Activated CD4-positive, alpha-beta T cell treated with anti-CD3 and anti-CD28 coated beads for 36 hours (primary cell): ENCODE measurements at regions not wholly inside any gene's neighbourhood (a gene's known extent, or its start where the extent isn't known, plus 50 kb on each side); places are given as distances from the start of the nearest gene placed in this dataset.

Experiments used
- ATAC-seq: fragments of 200-7000 bp; cut with Tn5 transposase; one replicate; pipeline ENCODE4 v1.10.0; 2021; ENCODE audit warnings: mild to moderate bottlenecking, moderate library complexity
- CTCF ChIA-PET: fragments of 350-600 bp; sonication (Branson Sonifier 250); formaldehyde crosslinking; loops from one replicate; lab custom pipeline; 2021; ENCODE audit warnings: antibody characterized with exemption; lab: Charles Lee
- POLR2A ChIA-PET: fragments of 350-600 bp; sonication (Branson Sonifier 250); formaldehyde crosslinking; loops from one replicate; lab custom pipeline; 2021; ENCODE audit warnings: antibody characterized with exemption, inconsistent platforms; lab: Charles Lee
- DNase-seq: peaks from one replicate; pipeline ENCODE4 v3.0.0-alpha.2; 2020
- H3K27ac Mint-ChIP-seq: one replicate; pipeline ENCODE4 v1.8.0; 2021; ENCODE audit warnings: mixed read lengths
- H3K27me3 Mint-ChIP-seq: one replicate; pipeline ENCODE4 v1.8.0; 2021; ENCODE audit warnings: mixed read lengths
- H3K36me3 Mint-ChIP-seq: one replicate; pipeline ENCODE4 v1.8.0; 2021; ENCODE audit warnings: low read depth, mixed read lengths
- H3K4me1 Mint-ChIP-seq: one replicate; pipeline ENCODE4 v1.8.0; 2021; ENCODE audit warnings: mixed read lengths
- H3K4me3 Mint-ChIP-seq: one replicate; pipeline ENCODE4 v1.8.0; 2021; ENCODE audit warnings: mild to moderate bottlenecking, moderate library complexity, mixed read lengths
- H3K9me3 Mint-ChIP-seq: one replicate; pipeline ENCODE4 v1.8.0; 2021; ENCODE audit warnings: low read depth, mixed read lengths
- intact Hi-C, 2 experiments: fragments of 100-400 bp; cut with DNase I in 1 of 2; cut with micrococcal nuclease in 1 of 2; formaldehyde crosslinking; loops; one replicate each; pipeline versions ENCODE4 v1.14.2 to v1.15.1; 2022 to 2024; cut with DNase I, micrococcal nuclease

DNA sequence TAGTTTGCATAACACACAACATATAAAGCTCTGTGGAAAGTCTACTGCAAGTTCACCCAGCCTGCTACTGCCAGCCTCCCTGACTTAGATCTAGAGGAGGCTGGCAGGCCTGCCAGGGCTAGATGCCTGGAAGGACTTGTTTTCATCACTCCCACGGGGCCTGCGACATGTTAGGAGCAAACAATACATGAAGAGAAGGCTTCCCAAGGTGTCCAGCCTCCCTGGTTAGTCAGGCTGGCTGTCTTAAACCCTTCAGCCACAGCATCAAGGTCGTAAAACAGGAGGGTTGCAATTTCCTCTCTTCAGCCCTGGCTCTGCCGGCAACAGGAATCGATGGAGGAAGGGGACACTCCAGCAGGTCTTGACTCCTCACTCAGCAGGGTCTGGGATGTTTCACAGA lies 104.5 kb downstream of the NGF start:
- CTCF ChIA-PET, result no interaction called here
- Mint-ChIP-seq H3K4me3 (no peak overlapping the region), H3K27ac (no peak overlapping the region), H3K27me3 (peaks cover 4% of the 10 kb centered on the region), H3K9me3 (no peaks in the 10 kb centered on the region), H3K36me3 (no peaks in the 10 kb centered on the region), H3K4me1 (no peaks in the 10 kb centered on the region)
- intact Hi-C loops, result no loop called here
- POLR2A ChIA-PET, result no interaction called here
- no peak for DNase-seq
- ATAC-seq, result no peak

- H3K9me3 Mint-ChIP-seq, result no peaks in the 10 kb centered on the region
- no peak overlapping the region for H3K27ac Mint-ChIP-seq
- H3K27me3 Mint-ChIP-seq, result peaks cover 1% of the 10 kb centered on the region
- ATAC-seq (no peak), DNase-seq (no peak)
- H3K4me1 Mint-ChIP-seq, result no peaks in the 10 kb centered on the region
- CTCF ChIA-PET, result no interaction called here
- POLR2A ChIA-PET, result no interaction called here
- H3K4me3 Mint-ChIP-seq, result no peak overlapping the region
- intact Hi-C loops, result no loop called here
- no peaks in the 10 kb centered on the region for H3K36me3 Mint-ChIP-seq
These were observed 107.8 kb downstream of the NGF start for GRCh38 chr1:115230281-115230680.

GRCh38 chr1:115229016-115229415 lies 109.0 kb downstream of the NGF start:
- Mint-ChIP-seq H3K9me3 (no peaks in the 10 kb centered on the region), H3K4me1 (no peaks in the 10 kb centered on the region), H3K27me3 (peaks cover 3% of the 10 kb centered on the region), H3K27ac (no peak overlapping the region), H3K36me3 (no peaks in the 10 kb centered on the region), H3K4me3 (no peak overlapping the region)
- intact Hi-C loops, result no loop called here
- ATAC-seq (no peak), DNase-seq (no peak)
- ChIA-PET CTCF (no interaction called here), POLR2A (no interaction called here)

- ChIA-PET POLR2A (no interaction called here), CTCF (no interaction called here)
- no peaks in the 10 kb centered on the region for H3K36me3 Mint-ChIP-seq
- no peak overlapping the region for H3K27ac Mint-ChIP-seq
- H3K4me3 Mint-ChIP-seq, result no peak overlapping the region
- H3K4me1 Mint-ChIP-seq, result no peaks in the 10 kb centered on the region
- DNase-seq (no peak), ATAC-seq (no peak)
- H3K27me3 Mint-ChIP-seq, result peaks cover 5% of the 10 kb centered on the region
- intact Hi-C loops, result no loop called here
- H3K9me3 Mint-ChIP-seq, result no peaks in the 10 kb centered on the region
These were observed 109.9 kb downstream of the NGF start for GRCh38 chr1:115228191-115228590.

DNA sequence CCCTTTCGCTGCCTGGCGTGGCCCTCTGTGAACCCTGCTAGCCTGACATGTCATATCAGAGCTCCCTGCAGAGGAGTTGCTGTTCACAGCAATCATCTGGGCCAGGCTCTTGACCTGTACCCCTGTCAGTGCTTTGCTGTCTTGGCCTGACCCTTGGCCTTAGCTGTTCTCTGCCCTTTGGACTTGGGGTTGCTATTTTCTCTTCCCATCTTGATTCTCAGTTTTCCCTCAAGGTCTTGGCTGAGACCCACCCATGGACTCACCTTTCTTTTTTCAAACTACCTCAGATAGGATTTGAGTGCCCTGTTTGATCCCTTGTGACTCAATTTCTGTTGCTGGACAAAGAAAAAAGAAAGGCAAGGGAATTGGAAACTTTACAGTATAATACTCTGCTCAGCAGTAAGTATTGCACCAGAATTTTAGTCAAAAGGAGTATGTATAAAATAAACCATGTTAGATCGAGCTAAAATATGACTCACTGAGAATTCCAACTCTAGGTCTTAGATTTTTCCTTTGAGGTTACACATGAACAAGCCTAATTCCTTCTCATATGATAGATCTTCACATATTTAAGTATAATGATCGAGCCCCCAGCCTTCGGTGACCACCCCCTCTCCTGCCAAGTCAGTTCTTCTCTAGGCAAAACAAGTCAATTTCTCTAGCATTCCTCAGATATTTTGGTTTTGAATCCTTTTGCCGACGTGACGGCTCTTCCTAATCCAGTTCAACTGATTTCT lies 110.5 kb downstream of the NGF start:
- intact Hi-C loops, result no loop called here
- ATAC-seq (no peak), DNase-seq (no peak)
- Mint-ChIP-seq H3K9me3 (no peaks in the 10 kb centered on the region), H3K4me1 (no peaks in the 10 kb centered on the region), H3K36me3 (no peaks in the 10 kb centered on the region), H3K27me3 (peaks cover 5% of the 10 kb centered on the region), H3K4me3 (no peak overlapping the region), H3K27ac (no peak overlapping the region)
- POLR2A ChIA-PET, result no interaction called here
- CTCF ChIA-PET, result interaction anchor here (1.1 kb wide), 1 partner anchor 10 kb away, joined by 3 read pairs; no protein-coding TSS in a partner anchor

DNA sequence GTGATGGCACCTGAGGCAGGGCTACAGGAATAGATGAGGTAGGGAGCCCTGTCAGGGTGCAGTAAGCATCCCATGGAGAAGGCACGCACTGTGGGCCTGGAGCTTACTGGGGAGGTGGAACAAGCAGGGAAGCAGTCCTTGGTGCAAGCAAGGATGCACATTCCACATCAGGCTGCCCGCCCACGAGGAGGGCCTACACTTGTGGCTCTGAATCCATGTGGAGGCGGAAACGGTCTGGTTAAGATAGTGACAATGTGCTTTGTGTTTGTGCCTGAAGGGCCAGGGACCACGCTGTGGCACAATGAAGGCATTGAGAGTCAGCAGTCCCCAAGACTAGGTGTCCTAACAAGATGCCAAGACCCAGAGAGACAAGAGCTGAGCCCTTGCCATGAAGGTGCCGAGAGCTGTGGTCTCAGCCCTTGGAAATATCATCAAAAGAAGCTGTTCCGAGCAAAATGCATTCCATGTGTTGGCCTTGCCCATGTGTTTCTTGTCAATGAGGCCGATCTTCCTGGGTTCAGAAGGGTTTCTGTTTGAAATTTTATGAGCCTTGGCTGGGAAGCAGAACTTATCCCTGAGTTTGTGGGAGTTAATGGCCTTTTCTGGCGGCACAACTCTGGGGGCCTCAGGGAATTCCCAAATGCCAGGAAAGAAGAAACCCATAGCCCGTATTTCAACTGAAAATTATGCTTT lies 111.9 kb downstream of the NGF start:
- Mint-ChIP-seq H3K4me3 (no peak overlapping the region), H3K4me1 (no peaks in the 10 kb centered on the region), H3K27me3 (peaks cover 5% of the 10 kb centered on the region), H3K27ac (no peak overlapping the region), H3K9me3 (no peaks in the 10 kb centered on the region), H3K36me3 (no peaks in the 10 kb centered on the region)
- intact Hi-C loops, result no loop called here
- ATAC-seq (no peak), DNase-seq (no peak)
- ChIA-PET CTCF (no interaction called here), POLR2A (no interaction called here)

GRCh38 chr1:115224636-115225035 lies 113.4 kb downstream of the NGF start:
- peaks cover 7% of the 10 kb centered on the region for H3K27me3 Mint-ChIP-seq
- intact Hi-C loops, result no loop called here
- no peaks in the 10 kb centered on the region for H3K9me3 Mint-ChIP-seq
- no peaks in the 10 kb centered on the region for H3K36me3 Mint-ChIP-seq
- no peak for DNase-seq
- H3K4me1 Mint-ChIP-seq, result no peaks in the 10 kb centered on the region
- no peak overlapping the region for H3K27ac Mint-ChIP-seq
- no peak for ATAC-seq
- CTCF ChIA-PET, result no interaction called here
- no peak overlapping the region for H3K4me3 Mint-ChIP-seq
- POLR2A ChIA-PET, result no interaction called here

GRCh38 chr1:115222616-115223402 lies 115.2 kb downstream of the NGF start:
- H3K27me3 Mint-ChIP-seq, result peaks cover 13% of the 10 kb centered on the region
- no peaks in the 10 kb centered on the region for H3K4me1 Mint-ChIP-seq
- POLR2A ChIA-PET, result no interaction called here
- no peaks in the 10 kb centered on the region for H3K9me3 Mint-ChIP-seq
- CTCF ChIA-PET, result interaction anchor here (0.7 kb wide), 1 partner anchor 606 kb away, joined by 3 read pairs; no protein-coding TSS in a partner anchor
- no peaks in the 10 kb centered on the region for H3K36me3 Mint-ChIP-seq
- no peak for DNase-seq
- H3K4me3 Mint-ChIP-seq, result no peak overlapping the region
- ATAC-seq, result no peak
- H3K27ac Mint-ChIP-seq, result no peak overlapping the region
- intact Hi-C loops, result no loop called here

DNA sequence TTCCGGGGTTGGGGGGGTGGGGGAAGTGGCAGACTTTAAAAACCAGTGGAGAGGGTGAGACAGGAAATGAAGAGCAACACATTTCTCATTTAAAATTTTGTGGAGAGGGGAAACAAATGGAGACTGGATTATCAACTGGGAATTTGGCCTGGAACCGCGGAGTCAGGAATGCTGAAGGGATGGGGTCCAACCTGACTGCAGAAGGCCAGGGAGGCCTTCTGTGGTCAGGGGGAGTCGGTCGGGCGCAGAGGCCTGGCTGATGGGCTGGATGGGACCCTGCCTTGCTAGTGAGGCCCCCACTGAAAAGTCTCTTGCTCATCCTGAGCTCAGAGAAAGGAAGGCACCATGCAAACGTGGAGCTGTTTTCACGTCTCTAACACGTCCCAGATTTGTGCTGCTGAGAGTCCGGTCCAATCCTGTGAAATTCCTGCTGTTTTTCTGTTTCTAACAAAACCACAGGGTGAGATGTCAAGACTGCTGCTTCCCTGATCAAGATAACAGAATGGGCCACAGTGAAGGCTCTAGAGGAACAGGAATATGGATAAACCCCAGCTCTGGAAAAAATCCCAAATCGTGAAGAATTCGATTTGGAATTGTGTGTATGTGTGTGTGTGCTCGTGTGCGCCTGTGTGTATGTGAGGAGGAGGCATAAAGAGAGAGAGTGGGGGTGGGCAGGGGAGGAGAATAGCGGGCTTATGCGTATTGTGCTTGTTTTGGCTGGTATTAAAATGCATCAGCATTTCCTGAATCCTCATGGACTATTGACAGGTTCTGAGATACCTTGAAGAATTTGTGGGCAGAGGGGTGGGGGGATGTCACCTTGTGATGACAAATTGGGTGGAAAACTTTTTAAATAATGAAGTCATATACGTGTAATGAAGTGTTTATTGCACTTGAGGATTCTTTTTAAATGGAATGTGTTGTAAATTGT lies 117.4 kb downstream of the NGF start:
- no peak overlapping the region for H3K4me3 Mint-ChIP-seq
- ATAC-seq, result no peak
- CTCF ChIA-PET, result no interaction called here

GRCh38 chr1:115219927-115220326 lies 118.1 kb downstream of the NGF start:
- H3K27ac Mint-ChIP-seq, result no peak overlapping the region
- DNase-seq (no peak), ATAC-seq (no peak)
- H3K4me3 Mint-ChIP-seq, result no peak overlapping the region
- ChIA-PET POLR2A (no interaction called here), CTCF (no interaction called here)
- H3K36me3 Mint-ChIP-seq, result no peaks in the 10 kb centered on the region
- H3K27me3 Mint-ChIP-seq, result peaks cover 18% of the 10 kb centered on the region
- intact Hi-C loops, result loop anchor here in 1 of 2 experiments (10.0 kb wide), 1 partner anchor 55 kb away; no protein-coding TSS in a partner anchor
- no peaks in the 10 kb centered on the region for H3K4me1 Mint-ChIP-seq
- no peaks in the 10 kb centered on the region for H3K9me3 Mint-ChIP-seq

More for the DNA sequence above, 117.4 kb downstream of the NGF start:
- POLR2A ChIA-PET, result no interaction called here
- no peak for DNase-seq
- H3K4me1 Mint-ChIP-seq, result no peaks in the 10 kb centered on the region
- peaks cover 18% of the 10 kb centered on the region for H3K27me3 Mint-ChIP-seq
- intact Hi-C loops, result no loop called here
- H3K9me3 Mint-ChIP-seq, result no peaks in the 10 kb centered on the region
- H3K27ac Mint-ChIP-seq, result no peak overlapping the region
- no peaks in the 10 kb centered on the region for H3K36me3 Mint-ChIP-seq

DNA sequence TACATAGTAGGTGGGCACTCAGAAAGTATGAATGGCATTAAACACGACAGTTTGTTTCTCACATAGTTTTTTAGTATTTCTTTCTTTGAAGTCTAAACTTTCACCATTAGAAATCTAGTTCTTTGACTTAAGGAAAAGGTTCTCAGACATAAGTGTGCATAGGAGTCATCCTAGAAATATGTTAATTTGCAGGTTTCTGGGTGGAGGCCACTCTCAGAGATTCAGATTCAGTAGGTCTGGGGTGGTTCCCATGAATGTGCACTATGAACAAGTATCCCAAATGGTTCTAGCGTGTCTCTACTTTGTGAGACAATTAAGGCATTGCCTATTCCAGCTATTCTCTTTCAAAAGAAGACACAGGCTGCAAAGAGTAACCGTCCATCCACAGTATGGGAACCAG lies 119.3 kb downstream of the NGF start:
- intact Hi-C loops, result loop anchor here in 1 of 2 experiments (10.0 kb wide), 1 partner anchor 56 kb away; no protein-coding TSS in a partner anchor
- ATAC-seq (no peak), DNase-seq (no peak)
- POLR2A ChIA-PET, result no interaction called here
- Mint-ChIP-seq H3K4me1 (no peaks in the 10 kb centered on the region), H3K9me3 (no peaks in the 10 kb centered on the region), H3K36me3 (no peaks in the 10 kb centered on the region), H3K27ac (no peak overlapping the region), H3K27me3 (peaks cover 16% of the 10 kb centered on the region), H3K4me3 (no peak overlapping the region)
- CTCF ChIA-PET, result interaction anchor here (0.7 kb wide), 1 partner anchor 592 kb away, joined by 3 read pairs; no protein-coding TSS in a partner anchor
